ENCODE measurements at regions not wholly inside any gene's neighbourhood (a gene's known extent, or its start where the extent isn't known, plus 50 kb on each side); places are given as distances from the start of the nearest gene placed in this dataset.

DNA sequence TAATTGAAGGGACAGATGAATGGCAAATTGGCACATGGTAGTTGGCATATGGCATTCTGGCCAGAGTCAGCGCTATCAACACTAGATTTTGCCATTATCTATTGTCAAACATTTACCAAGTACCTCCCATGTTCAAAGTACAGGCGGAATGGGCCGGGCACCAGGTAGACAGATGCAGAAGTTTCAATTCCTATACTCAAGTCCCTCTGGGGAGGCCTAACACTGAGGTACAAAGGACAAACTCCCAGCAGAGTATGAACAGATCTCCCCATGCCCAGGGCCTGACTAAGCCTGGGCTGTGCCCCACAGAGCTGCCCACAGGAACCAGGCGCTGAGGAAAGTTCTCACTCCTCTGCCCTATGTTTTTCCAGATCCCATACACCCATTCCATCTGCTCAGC is 257.5 kb upstream of the KLHL29 start:
- intact Hi-C loops (cut with DNase I), result no loop called here
- H3K4me3 ChIP-seq, result no peak overlapping the region
- no peak for ATAC-seq
- no peaks in the 10 kb centered on the region for H3K4me1 ChIP-seq
- 62 to 77% (median 65%) methylated on average over 4 of the region's 4 CpGs for WGBS, 4 donors
- H3K36me3 ChIP-seq, result no peaks in the 10 kb centered on the region
- no peak for DNase-seq
- peaks cover 0 to 10% (median 0%) of the 10 kb centered on the region in 12 donors for H3K9me3 ChIP-seq
- H3K27ac ChIP-seq, result no peak overlapping the region
- H3K27me3 ChIP-seq, result no peaks in the 10 kb centered on the region
- TF ChIP-seq, protein P1, sequence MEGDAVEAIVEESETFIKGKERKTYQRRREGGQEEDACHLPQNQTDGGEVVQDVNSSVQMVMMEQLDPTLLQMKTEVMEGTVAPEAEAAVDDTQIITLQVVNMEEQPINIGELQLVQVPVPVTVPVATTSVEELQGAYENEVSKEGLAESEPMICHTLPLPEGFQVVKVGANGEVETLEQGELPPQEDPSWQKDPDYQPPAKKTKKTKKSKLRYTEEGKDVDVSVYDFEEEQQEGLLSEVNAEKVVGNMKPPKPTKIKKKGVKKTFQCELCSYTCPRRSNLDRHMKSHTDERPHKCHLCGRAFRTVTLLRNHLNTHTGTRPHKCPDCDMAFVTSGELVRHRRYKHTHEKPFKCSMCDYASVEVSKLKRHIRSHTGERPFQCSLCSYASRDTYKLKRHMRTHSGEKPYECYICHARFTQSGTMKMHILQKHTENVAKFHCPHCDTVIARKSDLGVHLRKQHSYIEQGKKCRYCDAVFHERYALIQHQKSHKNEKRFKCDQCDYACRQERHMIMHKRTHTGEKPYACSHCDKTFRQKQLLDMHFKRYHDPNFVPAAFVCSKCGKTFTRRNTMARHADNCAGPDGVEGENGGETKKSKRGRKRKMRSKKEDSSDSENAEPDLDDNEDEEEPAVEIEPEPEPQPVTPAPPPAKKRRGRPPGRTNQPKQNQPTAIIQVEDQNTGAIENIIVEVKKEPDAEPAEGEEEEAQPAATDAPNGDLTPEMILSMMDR (IDR thresholded peaks at IDR 0.05), result no peak
- TF ChIP-seq POLR2A (IDR thresholded peaks at IDR 0.05), result no peak

DNA sequence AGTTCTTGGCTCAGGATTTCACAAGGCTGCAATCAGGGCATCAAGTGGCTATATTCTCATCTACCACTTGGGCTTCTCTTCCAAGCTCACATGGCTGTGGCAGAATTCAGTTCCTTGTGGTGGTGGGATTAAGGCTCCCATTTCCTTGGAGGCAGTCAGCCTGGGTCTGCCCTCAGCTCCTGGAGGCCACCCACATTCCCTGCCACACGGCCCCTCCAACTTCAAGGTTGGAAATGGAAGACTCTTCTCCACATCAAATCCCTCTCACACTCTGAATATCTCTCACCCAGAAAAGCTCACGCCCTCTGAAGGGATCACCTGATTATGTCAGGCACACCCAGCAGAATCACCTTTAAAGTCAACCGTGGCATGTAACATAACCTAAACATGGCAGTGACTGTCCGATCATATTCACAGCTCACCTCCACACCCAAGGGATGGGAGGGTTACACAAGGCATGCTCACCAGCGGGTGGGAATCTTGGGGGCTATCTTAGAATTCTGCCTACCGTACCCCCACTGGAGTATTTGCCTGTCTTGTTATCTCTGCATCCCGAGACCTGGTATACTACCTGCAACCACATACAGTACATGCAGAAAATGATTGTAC is 256.2 kb upstream of the KLHL29 start:
- intact Hi-C loops (cut with DNase I), result no loop called here
- Histone ChIP-seq H3K4me3 (no peak overlapping the region), H3K4me1 (no peaks in the 10 kb centered on the region), H3K36me3 (no peaks in the 10 kb centered on the region), H3K27me3 (no peaks in the 10 kb centered on the region), H3K27ac (no peak overlapping the region), H3K9me3 (peaks cover 0 to 10% (median 0%) of the 10 kb centered on the region in 12 donors)
- WGBS, 4 donors, result 86 to 92% (median 89%) methylated on average over 5 to 7 of the region's 7 CpGs
- TF ChIP-seq, protein P1 (IDR thresholded peaks at IDR 0.05), result no peak
- TF ChIP-seq POLR2A (IDR thresholded peaks at IDR 0.05), result no peak
- no peak for DNase-seq
- no peak for ATAC-seq

DNA sequence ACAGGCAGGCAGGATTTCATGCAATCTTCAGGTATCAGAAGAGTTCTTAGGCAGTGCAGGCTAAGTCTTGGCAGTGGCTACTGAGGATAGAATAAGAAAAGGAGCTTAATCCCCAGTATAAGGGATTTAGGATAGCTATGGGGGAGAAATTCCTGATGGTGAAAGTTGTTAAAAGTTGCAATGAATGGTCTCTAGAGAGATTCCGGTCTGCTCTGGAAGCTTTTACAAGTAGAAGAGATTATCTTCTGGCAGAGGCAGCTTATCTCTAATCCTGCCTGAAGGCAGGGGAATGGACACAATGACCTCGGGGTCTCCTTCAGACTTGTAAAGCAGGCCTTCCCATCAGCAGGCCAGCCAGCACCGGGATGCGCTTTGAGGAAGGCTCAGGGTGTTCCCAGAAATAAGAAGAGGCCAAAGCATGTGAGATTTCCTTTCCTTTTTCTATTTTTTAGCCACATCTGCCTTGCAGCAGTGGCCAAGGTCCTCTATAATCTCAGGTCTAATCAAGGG is 253.9 kb upstream of the KLHL29 start:
- 51 to 72% (median 56%) methylated on average over 4 of the region's 4 CpGs for WGBS, 4 donors
- Histone ChIP-seq H3K27me3 (no peaks in the 10 kb centered on the region), H3K9me3 (peaks cover 0 to 10% (median 0%) of the 10 kb centered on the region in 12 donors), H3K27ac (no peak overlapping the region), H3K4me3 (no peak overlapping the region), H3K36me3 (no peaks in the 10 kb centered on the region), H3K4me1 (peaks cover 0 to 15% (median 0%) of the 10 kb centered on the region in 12 donors)
- intact Hi-C loops (cut with DNase I), result no loop called here
- no peak for DNase-seq
- no peak for ATAC-seq
- TF ChIP-seq, protein P1 (IDR thresholded peaks at IDR 0.05), result no peak
- TF ChIP-seq POLR2A (IDR thresholded peaks at IDR 0.05), result no peak

DNA sequence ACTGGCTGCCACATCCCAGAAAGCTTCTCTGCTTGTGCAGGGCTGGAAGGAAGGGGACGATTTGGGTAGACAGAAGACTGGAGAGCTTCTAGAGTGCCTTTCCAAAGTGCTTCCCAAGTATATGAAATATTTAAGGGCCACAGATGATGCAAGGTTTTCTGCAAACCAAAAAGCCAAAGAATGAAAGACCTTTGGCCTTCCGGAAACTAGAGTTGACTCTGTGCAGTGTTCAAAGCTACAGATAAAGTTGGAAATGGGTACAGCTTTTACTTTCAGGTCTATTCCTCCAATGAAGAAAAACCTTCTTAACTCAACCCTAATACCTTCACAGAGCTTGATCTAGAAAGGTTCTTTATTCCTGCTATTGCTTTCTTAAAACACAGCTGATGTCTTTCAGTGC is 253.0 kb upstream of the KLHL29 start:
- no peak overlapping the region for H3K27ac ChIP-seq

More for the DNA sequence above, 253.0 kb upstream of the KLHL29 start:
- DNase-seq (no peak), ATAC-seq (no peak)
- Histone ChIP-seq H3K4me1 (peaks cover 0 to 15% (median 0%) of the 10 kb centered on the region in 12 donors), H3K9me3 (peaks cover 0 to 10% (median 0%) of the 10 kb centered on the region in 12 donors), H3K4me3 (no peak overlapping the region), H3K27me3 (no peaks in the 10 kb centered on the region), H3K36me3 (no peaks in the 10 kb centered on the region)
- intact Hi-C loops (cut with DNase I), result no loop called here
- 79 to 83% (median 83%) methylated on average over 2 of the region's 2 CpGs for WGBS, 4 donors
- TF ChIP-seq, protein P1 (IDR thresholded peaks at IDR 0.05), result no peak
- TF ChIP-seq POLR2A (IDR thresholded peaks at IDR 0.05), result no peak

Measured in heart left ventricle (tissue), 16 donors.